LoVo (cell line): ENCODE measurements at regions not wholly inside any gene's neighbourhood (a gene's known extent, or its start where the extent isn't known, plus 50 kb on each side); places are given as distances from the start of the nearest gene placed in this dataset.

Source experiments
- DNase-seq: peaks from one replicate; pipeline ENCODE4 v3.0.0-alpha.2; 2016; ENCODE audit warnings: low spot score

DNA sequence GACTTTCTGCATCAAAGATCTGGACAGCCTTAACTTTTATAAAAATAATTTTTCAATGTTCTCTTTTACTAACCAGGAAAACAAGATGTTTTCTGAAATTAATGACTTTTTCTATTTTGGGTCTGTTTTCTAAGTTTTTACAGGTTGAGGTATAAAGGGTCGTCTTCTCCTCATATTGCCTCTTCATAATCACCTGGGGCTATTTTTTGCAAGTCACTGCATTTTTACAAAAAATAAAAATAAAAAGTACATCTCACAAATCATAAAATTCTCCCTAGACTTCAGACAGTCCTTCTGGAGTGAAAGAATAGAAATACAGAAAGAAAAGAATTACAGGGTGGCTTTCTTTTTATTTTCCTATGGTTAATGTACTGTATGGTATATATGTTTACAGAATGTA lies 168.5 kb downstream of the PALM2AKAP2 start:
- no peak for DNase-seq

GRCh38 chr9:109950710-109951443 lies 170.9 kb downstream of the PALM2AKAP2 start:
- no peak for DNase-seq

- no peak for DNase-seq
These were observed 173.3 kb downstream of the PALM2AKAP2 start for GRCh38 chr9:109953300-109953699.

GRCh38 chr9:109953813-109954497 lies 174.0 kb downstream of the PALM2AKAP2 start:
- no peak for DNase-seq

- DNase-seq, result no peak
These were observed 176.9 kb downstream of the PALM2AKAP2 start for GRCh38 chr9:109956717-109957440.

- DNase-seq, result no peak
These were observed 179.7 kb downstream of the PALM2AKAP2 start for GRCh38 chr9:109959679-109960078.

DNA sequence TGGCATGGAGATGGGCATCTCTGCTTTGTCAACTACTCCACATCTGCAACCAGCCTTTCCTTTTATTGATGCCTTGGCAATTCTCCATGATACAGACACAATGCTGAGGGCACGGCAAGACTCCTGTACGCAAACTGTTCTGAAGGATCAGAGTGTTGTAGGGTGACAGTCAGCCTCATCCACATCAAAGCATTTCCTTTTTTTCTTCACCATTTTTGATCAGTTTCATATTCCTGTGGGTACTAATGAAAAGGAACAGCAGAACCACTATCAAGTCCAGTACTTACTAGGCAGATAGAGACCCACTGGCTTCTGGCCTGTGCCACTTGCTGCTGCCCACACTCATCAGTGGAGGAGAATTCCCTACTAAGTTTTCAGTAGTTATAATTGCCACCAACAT lies 181.6 kb downstream of the PALM2AKAP2 start:
- no peak for DNase-seq

GRCh38 chr9:109962215-109962614 lies 182.2 kb downstream of the PALM2AKAP2 start:
- DNase-seq, result no peak

DNA sequence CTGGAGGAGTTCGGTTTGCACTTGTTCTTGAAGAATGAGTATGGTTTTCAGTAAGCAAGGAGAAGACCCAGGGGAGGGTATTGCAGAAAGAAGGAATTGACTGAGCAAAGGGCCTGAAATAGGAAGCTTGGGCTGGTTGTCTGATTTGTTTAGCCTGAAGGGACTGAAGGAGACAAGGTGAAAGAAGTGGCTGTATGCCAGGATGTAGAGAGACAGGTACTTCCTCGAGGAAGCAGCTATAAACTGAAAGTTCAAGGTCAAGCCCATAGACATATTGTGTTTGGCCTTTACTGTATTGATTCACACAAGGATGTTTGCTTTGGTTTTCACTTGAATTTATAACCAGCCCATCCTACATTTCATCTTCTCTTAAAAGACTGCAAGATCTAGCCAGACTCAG lies 183.1 kb downstream of the PALM2AKAP2 start:
- no peak for DNase-seq

DNA sequence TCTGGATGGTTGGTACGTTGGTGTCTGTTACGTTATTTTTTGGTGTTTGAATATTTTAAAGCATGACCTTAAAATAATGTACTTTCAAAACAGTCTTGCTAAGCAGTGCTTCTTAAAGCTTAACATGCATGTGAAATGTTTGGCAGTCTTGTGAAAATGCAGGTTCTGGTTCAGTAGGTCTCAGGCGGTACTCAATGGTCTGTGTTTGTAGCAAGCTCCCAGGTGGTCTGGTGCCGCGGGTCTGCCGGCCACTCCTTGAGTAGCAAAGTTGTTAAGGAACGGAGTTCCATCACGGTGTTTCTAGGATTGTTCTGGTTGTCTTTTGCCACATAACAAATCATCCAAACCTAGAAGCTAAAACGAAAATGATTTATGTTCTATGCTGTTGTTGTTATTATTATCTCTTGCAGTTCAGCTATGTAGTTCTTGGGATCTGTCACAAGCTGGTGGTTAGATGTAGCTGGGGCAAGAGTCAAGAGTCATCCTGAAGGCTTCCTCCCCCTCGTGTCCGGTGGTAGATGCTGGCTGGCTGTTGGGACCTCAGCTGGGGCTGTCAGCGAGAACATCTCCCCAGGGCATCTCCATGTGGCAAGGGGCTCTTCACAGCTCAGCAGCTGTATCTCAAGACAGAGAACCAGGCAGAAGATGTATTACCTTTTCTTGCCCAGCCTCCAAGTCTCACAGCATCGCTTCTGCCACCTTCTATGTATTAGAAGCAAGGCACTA lies 186.8 kb downstream of the PALM2AKAP2 start:
- DNase-seq, result no peak

- DNase-seq, result no peak
These were observed 187.9 kb downstream of the PALM2AKAP2 start for GRCh38 chr9:109967651-109968642.

DNA sequence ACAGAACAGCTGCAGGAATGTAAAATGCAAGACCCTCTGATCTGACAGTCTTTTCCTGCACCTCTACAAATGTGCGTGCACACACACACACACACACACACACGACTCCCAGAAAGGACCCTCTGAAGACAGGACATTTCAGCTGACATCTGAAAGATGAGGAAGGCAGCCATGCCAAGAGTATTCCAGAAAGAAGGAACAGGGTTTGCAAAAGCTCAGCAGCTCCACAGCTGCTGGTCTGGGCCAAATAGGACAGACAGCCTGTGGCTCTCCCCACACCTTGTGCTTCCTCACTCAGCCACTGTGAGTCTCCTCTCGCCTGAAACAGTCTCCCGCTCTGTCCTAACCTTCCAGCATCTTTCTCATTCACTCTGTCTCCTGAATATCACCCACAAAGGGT lies 189.0 kb downstream of the PALM2AKAP2 start:
- no peak for DNase-seq

GRCh38 chr9:109969573-109970237 lies 189.7 kb downstream of the PALM2AKAP2 start:
- no peak for DNase-seq

- DNase-seq, result no peak
These were observed 191.2 kb downstream of the PALM2AKAP2 start for GRCh38 chr9:109971226-109971625.

DNA sequence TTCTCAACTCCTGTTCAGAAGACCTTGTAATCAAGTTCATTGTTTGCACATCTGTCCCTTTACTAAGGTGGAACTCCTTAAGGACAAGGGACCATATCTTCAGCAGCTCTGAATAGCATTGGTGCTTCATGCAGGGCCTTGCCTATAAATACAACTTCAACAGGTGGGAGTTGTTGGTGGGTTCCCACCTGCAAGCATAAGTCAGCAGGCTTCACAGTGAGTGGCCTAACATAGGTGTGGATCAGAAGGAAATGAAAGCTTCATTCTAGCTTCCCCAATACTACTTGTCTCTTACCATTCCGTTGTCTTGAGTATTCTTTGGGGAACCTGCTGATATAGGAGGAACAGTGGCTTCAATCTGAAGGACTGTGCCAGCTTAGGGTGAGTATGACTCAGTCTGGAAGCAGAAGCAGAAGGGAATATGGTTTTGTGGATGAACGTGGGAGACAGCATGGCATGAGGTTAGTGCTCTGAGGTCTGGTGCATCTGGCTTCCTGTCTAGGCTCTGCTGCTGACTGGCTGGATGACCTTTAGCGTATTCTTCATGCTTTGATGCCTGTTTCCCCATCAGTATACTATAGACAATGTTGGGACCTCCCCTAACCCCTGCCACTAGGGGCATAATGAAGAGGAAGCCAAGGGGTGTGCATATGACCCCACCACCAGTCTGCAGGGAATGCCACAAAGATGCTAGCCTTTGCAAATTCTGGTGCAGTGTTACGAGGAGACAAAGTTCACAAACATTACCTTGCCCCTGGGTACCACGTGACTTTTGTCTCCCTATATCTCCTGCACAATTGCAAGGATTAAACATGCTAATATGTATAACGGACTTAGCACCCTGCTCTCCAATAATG lies 192.3 kb downstream of the PALM2AKAP2 start:
- no peak for DNase-seq

- DNase-seq, result no peak
These were observed 193.3 kb downstream of the PALM2AKAP2 start for GRCh38 chr9:109973336-109973735.

GRCh38 chr9:109974143-109974917 lies 194.3 kb downstream of the PALM2AKAP2 start:
- no peak for DNase-seq

DNA sequence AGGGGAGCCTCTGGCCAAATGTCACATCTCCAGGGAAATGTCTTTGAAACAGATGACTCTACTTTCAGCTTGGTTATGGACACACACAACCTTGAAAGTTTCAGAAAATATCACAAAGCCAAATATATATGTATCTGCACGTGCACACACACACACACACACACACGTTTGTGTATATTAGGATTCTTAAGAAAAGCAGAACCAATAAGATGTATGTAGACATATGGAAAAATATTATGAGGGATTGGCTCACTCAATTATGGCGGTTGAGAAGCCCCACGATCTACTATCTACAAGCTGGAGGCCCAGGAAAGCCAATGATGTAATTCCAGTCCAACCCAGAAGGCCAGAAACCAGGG lies 194.9 kb downstream of the PALM2AKAP2 start:
- no peak for DNase-seq
